ENCODE measurements at regions not wholly inside any gene's neighbourhood (a gene's known extent, or its start where the extent isn't known, plus 50 kb on each side); places are given as distances from the start of the nearest gene placed in this dataset.

DNA sequence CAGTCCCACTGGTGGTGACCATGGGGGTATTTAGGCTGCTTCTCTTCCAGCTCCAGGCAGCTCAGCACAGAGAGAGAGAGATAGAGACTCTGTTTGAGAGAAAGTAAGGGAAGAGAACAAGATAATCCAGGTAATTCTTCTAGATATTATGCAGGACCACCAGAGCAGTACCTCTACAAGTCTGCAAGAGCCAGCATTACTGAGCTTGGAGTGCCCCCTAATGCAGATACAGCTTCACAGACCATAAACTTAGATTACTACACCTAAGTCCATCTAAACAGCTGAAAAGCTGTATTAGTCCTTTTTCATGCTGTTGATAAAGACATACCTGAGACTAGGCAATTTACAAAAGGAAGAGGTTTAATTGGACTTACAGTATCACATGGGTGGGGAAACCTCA is 570.3 kb downstream of the LRRIQ3 start:
- no peaks in the 10 kb centered on the region for H3K27me3 ChIP-seq (ENCODE audit: control insufficient read depth in 2 of 2, insufficient read depth in 2 of 2, low read length in 2 of 2)
- H3K9me3 ChIP-seq (ENCODE audit: control insufficient read depth in 2 of 2, low read length in 2 of 2): no peaks in the 10 kb centered on the region
- H3K9ac ChIP-seq (ENCODE audit: low read depth in 1 of 2, low read length in 2 of 2): no peak overlapping the region
- H3K4me1 ChIP-seq (ENCODE audit: control insufficient read depth in 2 of 2, insufficient read depth in 2 of 2, low read length in 2 of 2): no peaks in the 10 kb centered on the region
- no peaks in the 10 kb centered on the region for H3K36me3 ChIP-seq (ENCODE audit: control insufficient read depth in 2 of 2, insufficient read depth in 2 of 2, low read length in 2 of 2)
- no peak overlapping the region for H3K27ac ChIP-seq (ENCODE audit: low read depth in 2 of 2, low read length in 2 of 2)
- H3K4me3 ChIP-seq (ENCODE audit: low read length in 2 of 2): no peak overlapping the region

DNA sequence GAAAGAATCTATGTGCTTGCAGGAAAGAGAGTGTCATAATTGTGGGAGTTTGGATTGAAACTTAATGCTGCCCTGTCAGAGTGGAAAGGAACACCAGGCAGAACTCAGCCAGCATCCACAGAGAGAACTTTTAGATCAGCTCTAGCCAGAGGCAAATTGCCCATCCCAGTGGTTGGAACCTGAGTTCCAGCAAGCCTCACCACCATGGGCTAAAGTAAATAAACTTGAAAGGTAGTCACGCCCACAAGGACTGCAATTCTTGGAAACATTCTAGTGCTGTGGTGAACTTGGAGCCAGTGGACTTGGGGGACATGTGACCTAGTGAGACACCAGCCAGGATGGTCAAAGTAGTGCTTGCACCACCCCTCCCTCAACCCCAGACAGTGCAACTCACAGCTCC is 571.6 kb downstream of the LRRIQ3 start:
- Histone ChIP-seq H3K36me3 (ENCODE audit: control insufficient read depth in 2 of 2, insufficient read depth in 2 of 2, low read length in 2 of 2) (no peaks in the 10 kb centered on the region), H3K9me3 (ENCODE audit: control insufficient read depth in 2 of 2, low read length in 2 of 2) (no peaks in the 10 kb centered on the region), H3K4me1 (ENCODE audit: control insufficient read depth in 2 of 2, insufficient read depth in 2 of 2, low read length in 2 of 2) (no peaks in the 10 kb centered on the region), H3K4me3 (ENCODE audit: low read length in 2 of 2) (no peak overlapping the region), H3K27ac (ENCODE audit: low read depth in 2 of 2, low read length in 2 of 2) (no peak overlapping the region), H3K27me3 (ENCODE audit: control insufficient read depth in 2 of 2, insufficient read depth in 2 of 2, low read length in 2 of 2) (no peaks in the 10 kb centered on the region), H3K9ac (ENCODE audit: low read depth in 1 of 2, low read length in 2 of 2) (no peak overlapping the region)

DNA sequence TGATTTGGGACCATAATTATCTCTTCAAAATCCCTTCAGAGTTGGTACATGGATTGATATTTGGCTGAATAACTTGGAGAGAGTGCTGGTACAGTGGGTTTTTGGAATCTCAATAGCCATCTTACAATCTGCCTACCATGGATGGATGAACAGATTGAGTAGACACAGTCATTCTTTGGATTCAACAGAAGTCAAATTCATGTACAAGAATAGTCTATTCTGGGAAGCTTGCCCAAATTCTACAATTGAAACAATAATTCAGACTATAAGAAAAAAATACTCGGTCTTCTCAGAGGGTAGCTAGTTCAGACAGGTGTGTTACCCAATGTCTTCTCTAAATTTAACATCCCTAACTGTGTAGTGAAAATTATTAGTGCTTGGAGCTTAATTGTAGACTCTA is 574.0 kb downstream of the LRRIQ3 start:
- Histone ChIP-seq H3K27me3 (ENCODE audit: control insufficient read depth in 2 of 2, insufficient read depth in 2 of 2, low read length in 2 of 2) (no peaks in the 10 kb centered on the region), H3K27ac (ENCODE audit: low read depth in 2 of 2, low read length in 2 of 2) (no peak overlapping the region), H3K4me1 (ENCODE audit: control insufficient read depth in 2 of 2, insufficient read depth in 2 of 2, low read length in 2 of 2) (no peaks in the 10 kb centered on the region), H3K4me3 (ENCODE audit: low read length in 2 of 2) (no peak overlapping the region), H3K36me3 (ENCODE audit: control insufficient read depth in 2 of 2, insufficient read depth in 2 of 2, low read length in 2 of 2) (no peaks in the 10 kb centered on the region), H3K9ac (ENCODE audit: low read depth in 1 of 2, low read length in 2 of 2) (no peak overlapping the region), H3K9me3 (ENCODE audit: control insufficient read depth in 2 of 2, low read length in 2 of 2) (no peaks in the 10 kb centered on the region)

GRCh38 chr1:73617145-73617544 is 580.8 kb downstream of the LRRIQ3 start:
- no peaks in the 10 kb centered on the region for H3K9me3 ChIP-seq (ENCODE audit: control insufficient read depth in 2 of 2, low read length in 2 of 2)
- H3K27ac ChIP-seq (ENCODE audit: low read depth in 2 of 2, low read length in 2 of 2): no peak overlapping the region
- no peak overlapping the region for H3K4me3 ChIP-seq (ENCODE audit: low read length in 2 of 2)
- no peaks in the 10 kb centered on the region for H3K4me1 ChIP-seq (ENCODE audit: control insufficient read depth in 2 of 2, insufficient read depth in 2 of 2, low read length in 2 of 2)
- H3K36me3 ChIP-seq (ENCODE audit: control insufficient read depth in 2 of 2, insufficient read depth in 2 of 2, low read length in 2 of 2): no peaks in the 10 kb centered on the region
- no peaks in the 10 kb centered on the region for H3K27me3 ChIP-seq (ENCODE audit: control insufficient read depth in 2 of 2, insufficient read depth in 2 of 2, low read length in 2 of 2)
- no peak overlapping the region for H3K9ac ChIP-seq (ENCODE audit: low read depth in 1 of 2, low read length in 2 of 2)

- H3K9ac ChIP-seq (ENCODE audit: low read depth in 1 of 2, low read length in 2 of 2): no peak overlapping the region
- H3K4me1 ChIP-seq (ENCODE audit: control insufficient read depth in 2 of 2, insufficient read depth in 2 of 2, low read length in 2 of 2): no peaks in the 10 kb centered on the region
- H3K36me3 ChIP-seq (ENCODE audit: control insufficient read depth in 2 of 2, insufficient read depth in 2 of 2, low read length in 2 of 2): no peaks in the 10 kb centered on the region
- no peaks in the 10 kb centered on the region for H3K9me3 ChIP-seq (ENCODE audit: control insufficient read depth in 2 of 2, low read length in 2 of 2)
- H3K27me3 ChIP-seq (ENCODE audit: control insufficient read depth in 2 of 2, insufficient read depth in 2 of 2, low read length in 2 of 2): no peaks in the 10 kb centered on the region
- no peak overlapping the region for H3K27ac ChIP-seq (ENCODE audit: low read depth in 2 of 2, low read length in 2 of 2)
- no peak overlapping the region for H3K4me3 ChIP-seq (ENCODE audit: low read length in 2 of 2)
Observed at GRCh38 chr1:73611681-73612080, 586.3 kb downstream of the LRRIQ3 start.

DNA sequence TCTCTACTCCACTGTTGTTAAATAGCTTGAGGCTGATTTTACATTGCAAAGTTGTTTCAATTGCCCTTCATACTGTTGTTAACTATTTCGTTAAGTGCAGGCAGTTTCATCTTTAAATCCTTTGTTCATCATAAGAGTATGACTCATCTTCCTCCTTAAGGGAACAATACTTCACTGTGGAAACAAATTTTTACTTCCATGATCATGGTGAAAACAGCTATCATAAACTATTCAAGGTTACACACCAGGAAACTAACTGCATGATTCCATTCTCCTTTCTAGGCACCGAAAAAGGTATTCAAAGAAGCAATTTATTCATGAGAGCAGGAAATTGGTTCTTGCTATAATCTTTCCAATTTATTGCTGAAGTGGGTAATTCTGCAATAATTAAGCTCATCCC is 593.2 kb downstream of the LRRIQ3 start:
- Histone ChIP-seq H3K27ac (ENCODE audit: low read depth in 2 of 2, low read length in 2 of 2) (no peak overlapping the region), H3K27me3 (ENCODE audit: control insufficient read depth in 2 of 2, insufficient read depth in 2 of 2, low read length in 2 of 2) (no peaks in the 10 kb centered on the region), H3K36me3 (ENCODE audit: control insufficient read depth in 2 of 2, insufficient read depth in 2 of 2, low read length in 2 of 2) (no peaks in the 10 kb centered on the region), H3K4me3 (ENCODE audit: low read length in 2 of 2) (no peak overlapping the region), H3K9ac (ENCODE audit: low read depth in 1 of 2, low read length in 2 of 2) (no peak overlapping the region), H3K4me1 (ENCODE audit: control insufficient read depth in 2 of 2, insufficient read depth in 2 of 2, low read length in 2 of 2) (no peaks in the 10 kb centered on the region), H3K9me3 (ENCODE audit: control insufficient read depth in 2 of 2, low read length in 2 of 2) (no peaks in the 10 kb centered on the region)

DNA sequence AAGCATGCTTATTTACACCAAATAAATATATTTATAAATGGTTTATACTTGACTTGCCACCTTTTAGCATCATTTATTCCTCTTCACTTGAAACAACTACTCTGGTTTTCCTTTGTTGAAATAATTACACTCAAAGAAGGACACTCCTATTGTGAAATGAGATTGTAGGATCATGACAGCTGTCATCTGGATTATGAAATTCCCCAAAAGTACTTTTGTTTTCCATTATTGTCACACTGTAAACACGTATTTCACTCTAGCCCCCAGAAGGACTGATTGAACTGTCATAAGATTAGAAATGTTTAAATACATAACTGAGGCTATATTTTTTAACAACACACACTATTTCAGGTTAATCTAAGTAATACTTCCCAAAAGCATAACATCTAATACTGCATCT is 593.8 kb downstream of the LRRIQ3 start:
- Histone ChIP-seq H3K9ac (ENCODE audit: low read depth in 1 of 2, low read length in 2 of 2) (no peak overlapping the region), H3K27ac (ENCODE audit: low read depth in 2 of 2, low read length in 2 of 2) (no peak overlapping the region), H3K4me3 (ENCODE audit: low read length in 2 of 2) (no peak overlapping the region), H3K4me1 (ENCODE audit: control insufficient read depth in 2 of 2, insufficient read depth in 2 of 2, low read length in 2 of 2) (no peaks in the 10 kb centered on the region), H3K36me3 (ENCODE audit: control insufficient read depth in 2 of 2, insufficient read depth in 2 of 2, low read length in 2 of 2) (no peaks in the 10 kb centered on the region), H3K9me3 (ENCODE audit: control insufficient read depth in 2 of 2, low read length in 2 of 2) (no peaks in the 10 kb centered on the region), H3K27me3 (ENCODE audit: control insufficient read depth in 2 of 2, insufficient read depth in 2 of 2, low read length in 2 of 2) (no peaks in the 10 kb centered on the region)

DNA sequence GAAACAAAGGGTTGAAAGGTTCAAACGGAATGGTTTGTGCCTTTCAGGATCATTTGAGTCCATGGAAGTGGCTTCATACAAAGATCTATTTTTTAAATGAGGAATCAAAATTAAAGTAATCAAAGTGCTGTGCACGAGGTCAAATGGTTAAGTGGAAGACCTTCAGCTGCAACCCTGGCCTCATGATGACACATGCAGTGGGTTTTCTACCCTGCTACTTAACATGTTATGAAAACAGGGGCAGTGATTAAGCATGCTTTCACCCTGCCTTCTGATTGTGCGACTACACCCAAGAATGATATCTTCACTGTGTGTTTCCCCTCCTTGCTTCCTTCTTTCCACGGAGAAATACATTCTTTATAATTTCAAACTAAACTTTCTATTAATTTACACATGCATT is 604.2 kb downstream of the LRRIQ3 start:
- Histone ChIP-seq H3K4me1 (ENCODE audit: control insufficient read depth in 2 of 2, insufficient read depth in 2 of 2, low read length in 2 of 2) (peaks cover 0 to 5% of the 10 kb centered on the region in 2 donors), H3K4me3 (ENCODE audit: low read length in 2 of 2) (peak overlapping the region; percentile 54 to 62), H3K36me3 (ENCODE audit: control insufficient read depth in 2 of 2, insufficient read depth in 2 of 2, low read length in 2 of 2) (no peaks in the 10 kb centered on the region), H3K9ac (ENCODE audit: low read depth in 1 of 2, low read length in 2 of 2) (no peak overlapping the region), H3K27ac (ENCODE audit: low read depth in 2 of 2, low read length in 2 of 2) (no peak overlapping the region), H3K9me3 (ENCODE audit: control insufficient read depth in 2 of 2, low read length in 2 of 2) (no peaks in the 10 kb centered on the region), H3K27me3 (ENCODE audit: control insufficient read depth in 2 of 2, insufficient read depth in 2 of 2, low read length in 2 of 2) (no peaks in the 10 kb centered on the region)

GRCh38 chr1:73593364-73593763 is 604.6 kb downstream of the LRRIQ3 start:
- Histone ChIP-seq H3K9ac (ENCODE audit: low read depth in 1 of 2, low read length in 2 of 2) (no peak overlapping the region), H3K9me3 (ENCODE audit: control insufficient read depth in 2 of 2, low read length in 2 of 2) (no peaks in the 10 kb centered on the region), H3K27ac (ENCODE audit: low read depth in 2 of 2, low read length in 2 of 2) (peak overlapping the region in 1 of 2 donors; percentile 44), H3K27me3 (ENCODE audit: control insufficient read depth in 2 of 2, insufficient read depth in 2 of 2, low read length in 2 of 2) (no peaks in the 10 kb centered on the region), H3K4me3 (ENCODE audit: low read length in 2 of 2) (peak overlapping the region; percentile 54 to 62), H3K36me3 (ENCODE audit: control insufficient read depth in 2 of 2, insufficient read depth in 2 of 2, low read length in 2 of 2) (no peaks in the 10 kb centered on the region), H3K4me1 (ENCODE audit: control insufficient read depth in 2 of 2, insufficient read depth in 2 of 2, low read length in 2 of 2) (peaks cover 0 to 5% of the 10 kb centered on the region in 2 donors)

- H3K4me1 ChIP-seq (ENCODE audit: control insufficient read depth in 2 of 2, insufficient read depth in 2 of 2, low read length in 2 of 2): no peaks in the 10 kb centered on the region
- H3K27ac ChIP-seq (ENCODE audit: low read depth in 2 of 2, low read length in 2 of 2): no peak overlapping the region
- H3K36me3 ChIP-seq (ENCODE audit: control insufficient read depth in 2 of 2, insufficient read depth in 2 of 2, low read length in 2 of 2): no peaks in the 10 kb centered on the region
- no peak overlapping the region for H3K4me3 ChIP-seq (ENCODE audit: low read length in 2 of 2)
- no peak overlapping the region for H3K9ac ChIP-seq (ENCODE audit: low read depth in 1 of 2, low read length in 2 of 2)
- H3K9me3 ChIP-seq (ENCODE audit: control insufficient read depth in 2 of 2, low read length in 2 of 2): no peaks in the 10 kb centered on the region
- H3K27me3 ChIP-seq (ENCODE audit: control insufficient read depth in 2 of 2, insufficient read depth in 2 of 2, low read length in 2 of 2): no peaks in the 10 kb centered on the region
Observed at GRCh38 chr1:73587080-73587479, 610.9 kb downstream of the LRRIQ3 start.

- H3K4me3 ChIP-seq (ENCODE audit: low read length in 2 of 2): no peak overlapping the region
- no peaks in the 10 kb centered on the region for H3K36me3 ChIP-seq (ENCODE audit: control insufficient read depth in 2 of 2, insufficient read depth in 2 of 2, low read length in 2 of 2)
- no peak overlapping the region for H3K9ac ChIP-seq (ENCODE audit: low read depth in 1 of 2, low read length in 2 of 2)
- no peaks in the 10 kb centered on the region for H3K27me3 ChIP-seq (ENCODE audit: control insufficient read depth in 2 of 2, insufficient read depth in 2 of 2, low read length in 2 of 2)
- H3K27ac ChIP-seq (ENCODE audit: low read depth in 2 of 2, low read length in 2 of 2): no peak overlapping the region
- no peaks in the 10 kb centered on the region for H3K4me1 ChIP-seq (ENCODE audit: control insufficient read depth in 2 of 2, insufficient read depth in 2 of 2, low read length in 2 of 2)
- peaks cover 0 to 5% of the 10 kb centered on the region in 2 donors for H3K9me3 ChIP-seq (ENCODE audit: control insufficient read depth in 2 of 2, low read length in 2 of 2)
Observed at GRCh38 chr1:73577206-73577605, 620.8 kb downstream of the LRRIQ3 start.

All from mucosa of rectum (tissue), 2 donors.